ENCODE measurements at regions not wholly inside any gene's neighbourhood (a gene's known extent, or its start where the extent isn't known, plus 50 kb on each side); places are given as distances from the start of the nearest gene placed in this dataset.

- H3K27me3 Mint-ChIP-seq (ENCODE audit: unreplicated experiment), result no peaks in the 10 kb centered on the region
- no peaks in the 10 kb centered on the region for H3K4me1 Mint-ChIP-seq (ENCODE audit: unreplicated experiment)
- H3K4me3 Mint-ChIP-seq (ENCODE audit: unreplicated experiment), result no peak overlapping the region
- no peak for DNase-seq (ENCODE audit: low spot score)
- no peak overlapping the region for H3K27ac Mint-ChIP-seq (ENCODE audit: unreplicated experiment)
- no peaks in the 10 kb centered on the region for H3K9me3 Mint-ChIP-seq (ENCODE audit: unreplicated experiment)
- H3K36me3 Mint-ChIP-seq (ENCODE audit: low read depth, unreplicated experiment), result no peaks in the 10 kb centered on the region
- no peak for TF ChIP-seq CTCF (IDR thresholded peaks at IDR 0.05; ENCODE audit: unreplicated experiment)
These were observed 118.8 kb downstream of the BOD1 start for GRCh38 chr5:173497685-173498084.

DNA sequence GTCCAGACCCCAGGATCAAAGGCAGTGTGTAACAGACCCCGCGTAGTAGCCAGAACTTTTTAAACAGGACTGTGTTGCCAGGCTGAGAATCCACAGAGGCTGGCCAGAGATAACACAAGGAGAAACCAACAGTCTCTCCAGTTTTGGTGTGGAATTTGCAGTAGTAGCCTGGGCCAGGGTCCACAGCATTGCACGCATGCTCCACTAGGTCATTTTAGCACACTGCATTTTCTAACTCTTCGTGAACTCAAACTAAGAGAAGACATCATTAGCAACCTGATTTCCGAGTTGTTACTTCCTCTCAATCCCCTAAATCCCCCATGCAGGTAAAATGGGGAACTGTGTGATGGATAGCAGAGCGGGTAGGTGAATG, 119.6 kb downstream of the BOD1 start:
- Mint-ChIP-seq H3K27me3 (ENCODE audit: unreplicated experiment) (no peaks in the 10 kb centered on the region), H3K27ac (ENCODE audit: unreplicated experiment) (no peak overlapping the region), H3K36me3 (ENCODE audit: low read depth, unreplicated experiment) (no peaks in the 10 kb centered on the region), H3K4me3 (ENCODE audit: unreplicated experiment) (no peak overlapping the region), H3K4me1 (ENCODE audit: unreplicated experiment) (no peaks in the 10 kb centered on the region), H3K9me3 (ENCODE audit: unreplicated experiment) (no peaks in the 10 kb centered on the region)
- DNase-seq (ENCODE audit: low spot score), result no peak
- no peak for TF ChIP-seq CTCF (IDR thresholded peaks at IDR 0.05; ENCODE audit: unreplicated experiment)

GRCh38 chr5:173496129-173496882, 120.1 kb downstream of the BOD1 start:
- DNase-seq (ENCODE audit: low spot score), result no peak

GRCh38 chr5:173495225-173495904, 121.1 kb downstream of the BOD1 start:
- no peak for DNase-seq (ENCODE audit: low spot score)
- TF ChIP-seq CTCF (IDR thresholded peaks at IDR 0.05; ENCODE audit: unreplicated experiment), result no peak
- Mint-ChIP-seq H3K4me1 (ENCODE audit: unreplicated experiment) (no peaks in the 10 kb centered on the region), H3K27ac (ENCODE audit: unreplicated experiment) (no peak overlapping the region), H3K27me3 (ENCODE audit: unreplicated experiment) (peaks cover 3% of the 10 kb centered on the region), H3K4me3 (ENCODE audit: unreplicated experiment) (no peak overlapping the region), H3K36me3 (ENCODE audit: low read depth, unreplicated experiment) (no peaks in the 10 kb centered on the region), H3K9me3 (ENCODE audit: unreplicated experiment) (no peaks in the 10 kb centered on the region)

More at GRCh38 chr5:173496129-173496882, 120.1 kb downstream of the BOD1 start:
- Mint-ChIP-seq H3K36me3 (ENCODE audit: low read depth, unreplicated experiment) (no peaks in the 10 kb centered on the region), H3K4me3 (ENCODE audit: unreplicated experiment) (no peak overlapping the region), H3K9me3 (ENCODE audit: unreplicated experiment) (no peaks in the 10 kb centered on the region), H3K27me3 (ENCODE audit: unreplicated experiment) (no peaks in the 10 kb centered on the region), H3K4me1 (ENCODE audit: unreplicated experiment) (no peaks in the 10 kb centered on the region), H3K27ac (ENCODE audit: unreplicated experiment) (no peak overlapping the region)
- TF ChIP-seq CTCF (IDR thresholded peaks at IDR 0.05; ENCODE audit: unreplicated experiment), result no peak

- TF ChIP-seq CTCF (IDR thresholded peaks at IDR 0.05; ENCODE audit: unreplicated experiment), result no peak
- no peak overlapping the region for H3K4me3 Mint-ChIP-seq (ENCODE audit: unreplicated experiment)
- H3K4me1 Mint-ChIP-seq (ENCODE audit: unreplicated experiment), result no peaks in the 10 kb centered on the region
- no peaks in the 10 kb centered on the region for H3K36me3 Mint-ChIP-seq (ENCODE audit: low read depth, unreplicated experiment)
- H3K27me3 Mint-ChIP-seq (ENCODE audit: unreplicated experiment), result peaks cover 4% of the 10 kb centered on the region
- no peaks in the 10 kb centered on the region for H3K9me3 Mint-ChIP-seq (ENCODE audit: unreplicated experiment)
- no peak overlapping the region for H3K27ac Mint-ChIP-seq (ENCODE audit: unreplicated experiment)
- DNase-seq (ENCODE audit: low spot score), result no peak
These were observed 122.0 kb downstream of the BOD1 start for GRCh38 chr5:173494446-173494845.

All from endothelial cell (in vitro differentiated cells).